SK-N-SH treated with all-trans-retinoic acid at 6 μM for 48 hours (cell line): ENCODE measurements at regions not wholly inside any gene's neighbourhood (a gene's known extent, or its start where the extent isn't known, plus 50 kb on each side); places are given as distances from the start of the nearest gene placed in this dataset.

Source experiments
- CREB5 ChIP-seq: fragments of 250-450 bp; sonication (Bioruptor Pico); IDR thresholded peaks from 2 replicates; pipeline ENCODE4 v1.5.1; 2020; ENCODE audit warnings: low read depth, mild to moderate bottlenecking, moderate library complexity
- PPARA ChIP-seq: fragments of 250-450 bp; sonication (Bioruptor Pico); IDR thresholded peaks from 2 replicates; pipeline ENCODE4 v1.5.0; 2020; ENCODE audit warnings: mild to moderate bottlenecking, borderline replicate concordance
- RARB ChIP-seq: fragments of 250-450 bp; sonication (Bioruptor Pico); IDR thresholded peaks from 2 replicates; pipeline ENCODE4 v1.8.0; 2021; ENCODE audit warnings: mild to moderate bottlenecking, moderate library complexity
- ZNF565 ChIP-seq: fragments of 450-650 bp; formaldehyde crosslinking; conservative IDR thresholded peaks from 2 replicates; pipeline ENCODE4 v1.5.0; 2020; ENCODE audit warnings: low read depth, mild to moderate bottlenecking, moderate library complexity

DNA sequence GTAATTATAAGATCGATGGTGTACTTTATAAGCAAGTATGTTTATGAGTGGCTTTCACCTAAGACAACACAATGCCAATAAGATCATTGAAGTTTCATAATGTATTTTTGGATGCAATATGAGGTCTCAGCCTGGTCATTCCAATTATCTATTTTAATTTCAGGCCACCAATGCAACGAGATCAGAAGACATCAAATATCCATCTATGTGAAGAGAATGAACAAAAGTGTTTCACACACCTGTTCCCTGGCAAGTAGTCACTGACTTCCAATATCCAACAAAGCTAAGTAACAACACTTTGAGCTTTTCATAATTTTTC, 53.6 kb upstream of the TMCO5A start:
- TF ChIP-seq ZNF565 (CRISPR knock-in tag) (no peak), RARB (CRISPR knock-in tag) (no peak), PPARA (CRISPR knock-in tag) (no peak), CREB5 (CRISPR knock-in tag) (no peak)
